ENCODE measurements at regions not wholly inside any gene's neighbourhood (a gene's known extent, or its start where the extent isn't known, plus 50 kb on each side); places are given as distances from the start of the nearest gene placed in this dataset.

DNA sequence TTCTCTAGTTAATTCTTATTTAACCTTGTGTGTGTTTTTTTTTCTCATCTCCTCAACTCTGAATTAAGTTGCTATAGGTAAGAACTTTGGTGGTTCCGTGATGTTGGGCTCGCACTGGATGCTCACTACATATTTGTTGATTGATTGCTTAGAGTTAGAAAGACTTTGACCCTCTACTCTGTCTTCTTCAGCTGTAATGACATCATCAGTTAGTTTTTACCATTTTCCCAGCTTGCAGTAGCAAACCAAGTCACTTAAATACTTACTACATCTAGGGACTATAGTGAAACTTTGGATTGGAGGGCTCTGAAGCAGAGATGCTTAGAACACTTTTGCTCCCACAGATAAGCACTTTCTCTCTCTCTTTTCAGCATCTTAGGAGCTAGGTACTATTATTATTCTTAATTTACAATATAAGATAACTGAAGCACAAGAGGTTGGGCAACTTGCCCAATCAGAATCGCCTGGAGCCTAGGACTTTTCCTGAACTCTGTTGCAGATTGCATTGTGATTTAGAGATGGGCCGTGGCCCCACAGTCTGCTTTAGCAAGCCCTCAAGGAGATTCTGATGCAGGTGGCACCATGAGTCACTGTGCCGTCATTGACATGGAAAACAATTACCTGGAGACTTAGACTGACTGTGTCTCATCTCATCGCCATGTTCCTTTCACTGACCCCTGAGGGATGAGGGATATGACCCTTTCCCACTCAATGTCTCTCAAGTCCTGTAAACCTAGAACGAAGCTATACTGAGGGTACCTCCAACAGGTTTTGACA is 471.9 kb upstream of the PODXL start (continued):
- TF ChIP-seq, protein P1, sequence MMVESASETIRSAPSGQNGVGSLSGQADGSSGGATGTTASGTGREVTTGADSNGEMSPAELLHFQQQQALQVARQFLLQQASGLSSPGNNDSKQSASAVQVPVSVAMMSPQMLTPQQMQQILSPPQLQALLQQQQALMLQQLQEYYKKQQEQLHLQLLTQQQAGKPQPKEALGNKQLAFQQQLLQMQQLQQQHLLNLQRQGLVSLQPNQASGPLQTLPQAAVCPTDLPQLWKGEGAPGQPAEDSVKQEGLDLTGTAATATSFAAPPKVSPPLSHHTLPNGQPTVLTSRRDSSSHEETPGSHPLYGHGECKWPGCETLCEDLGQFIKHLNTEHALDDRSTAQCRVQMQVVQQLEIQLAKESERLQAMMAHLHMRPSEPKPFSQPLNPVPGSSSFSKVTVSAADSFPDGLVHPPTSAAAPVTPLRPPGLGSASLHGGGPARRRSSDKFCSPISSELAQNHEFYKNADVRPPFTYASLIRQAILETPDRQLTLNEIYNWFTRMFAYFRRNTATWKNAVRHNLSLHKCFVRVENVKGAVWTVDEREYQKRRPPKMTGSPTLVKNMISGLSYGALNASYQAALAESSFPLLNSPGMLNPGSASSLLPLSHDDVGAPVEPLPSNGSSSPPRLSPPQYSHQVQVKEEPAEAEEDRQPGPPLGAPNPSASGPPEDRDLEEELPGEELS (CRISPR knock-in tag; IDR thresholded peaks at IDR 0.05), result no peak
- no peak for TF ChIP-seq ZNF263 (CRISPR knock-in tag; IDR thresholded peaks at IDR 0.05; ENCODE audit: low read depth)
- no peak for TF ChIP-seq CBFB (CRISPR knock-in tag; IDR thresholded peaks at IDR 0.05; ENCODE audit: low read depth)
- TF ChIP-seq TEAD4 (CRISPR knock-in tag; IDR thresholded peaks at IDR 0.05), result no peak

DNA sequence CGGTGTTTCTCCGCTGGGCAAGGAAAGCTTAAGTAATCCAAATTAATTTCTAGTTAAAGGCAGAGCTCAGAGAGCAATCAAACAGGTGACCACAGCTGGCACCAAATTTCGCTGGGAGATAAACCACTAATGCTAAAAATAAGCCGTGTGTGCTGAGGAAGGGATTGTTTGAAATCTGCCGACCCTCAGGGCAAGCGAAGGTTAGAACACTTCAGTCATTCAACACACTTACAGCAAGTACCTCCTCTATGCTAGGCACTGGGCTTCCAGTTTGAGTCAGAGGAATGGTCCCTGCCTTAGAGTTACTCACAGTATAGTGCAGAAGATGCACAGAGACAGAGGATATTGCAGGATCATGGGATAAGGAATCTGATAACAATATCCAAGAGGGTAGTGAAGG is 467.9 kb upstream of the PODXL start:
- ChIA-PET CTCF (no interaction called here), POLR2A (no interaction called here)
- no peak overlapping the region for H3K27ac Mint-ChIP-seq
- no peaks in the 10 kb centered on the region for H3K9me3 Mint-ChIP-seq
- H3K27me3 Mint-ChIP-seq (ENCODE audit: low read depth), result no peaks in the 10 kb centered on the region; the same call in 1 of the 2 replicates
- no peaks in the 10 kb centered on the region for H3K4me1 Mint-ChIP-seq
- DNase-seq (ENCODE audit: low spot score) (no peak), ATAC-seq (no peak)
- H3K4me3 Mint-ChIP-seq, result no peak overlapping the region
- H3K36me3 Mint-ChIP-seq, result no peaks in the 10 kb centered on the region
- TF ChIP-seq ZNF512 (CRISPR knock-in tag; IDR thresholded peaks at IDR 0.05; ENCODE audit: borderline replicate concordance), result no peak
- TF ChIP-seq ZNF263 (CRISPR knock-in tag; IDR thresholded peaks at IDR 0.05; ENCODE audit: low read depth), result no peak
- TF ChIP-seq, protein P2, sequence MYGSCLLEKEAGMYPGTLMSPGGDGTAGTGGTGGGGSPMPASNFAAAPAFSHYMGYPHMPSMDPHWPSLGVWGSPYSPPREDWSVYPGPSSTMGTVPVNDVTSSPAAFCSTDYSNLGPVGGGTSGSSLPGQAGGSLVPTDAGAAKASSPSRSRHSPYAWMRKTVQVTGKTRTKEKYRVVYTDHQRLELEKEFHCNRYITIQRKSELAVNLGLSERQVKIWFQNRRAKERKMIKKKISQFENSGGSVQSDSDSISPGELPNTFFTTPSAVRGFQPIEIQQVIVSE (CRISPR knock-in tag; IDR thresholded peaks at IDR 0.05; ENCODE audit: borderline replicate concordance), result no peak
- no peak for TF ChIP-seq ZMAT4 (CRISPR knock-in tag; IDR thresholded peaks at IDR 0.05)
- TF ChIP-seq, protein P3, sequence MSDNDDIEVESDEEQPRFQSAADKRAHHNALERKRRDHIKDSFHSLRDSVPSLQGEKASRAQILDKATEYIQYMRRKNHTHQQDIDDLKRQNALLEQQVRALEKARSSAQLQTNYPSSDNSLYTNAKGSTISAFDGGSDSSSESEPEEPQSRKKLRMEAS (CRISPR knock-in tag; IDR thresholded peaks at IDR 0.05), result no peak
- TF ChIP-seq ZNF532 (CRISPR knock-in tag; IDR thresholded peaks at IDR 0.05; ENCODE audit: borderline replicate concordance), result no peak
- TF ChIP-seq ATF6 (CRISPR knock-in tag; IDR thresholded peaks at IDR 0.05), result no peak
- no peak for TF ChIP-seq ZNF121 (CRISPR knock-in tag; IDR thresholded peaks at IDR 0.05)
- TF ChIP-seq GRHL2 (CRISPR knock-in tag; IDR thresholded peaks at IDR 0.05; ENCODE audit: insufficient replicate concordance, severe bottlenecking), result no peak
- TF ChIP-seq, protein P4, sequence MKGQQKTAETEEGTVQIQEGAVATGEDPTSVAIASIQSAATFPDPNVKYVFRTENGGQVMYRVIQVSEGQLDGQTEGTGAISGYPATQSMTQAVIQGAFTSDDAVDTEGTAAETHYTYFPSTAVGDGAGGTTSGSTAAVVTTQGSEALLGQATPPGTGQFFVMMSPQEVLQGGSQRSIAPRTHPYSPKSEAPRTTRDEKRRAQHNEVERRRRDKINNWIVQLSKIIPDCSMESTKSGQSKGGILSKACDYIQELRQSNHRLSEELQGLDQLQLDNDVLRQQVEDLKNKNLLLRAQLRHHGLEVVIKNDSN (CRISPR knock-in tag; IDR thresholded peaks at IDR 0.05), result no peak
- TF ChIP-seq MXD4 (CRISPR knock-in tag; IDR thresholded peaks at IDR 0.05; ENCODE audit: borderline replicate concordance), result no peak
- TF ChIP-seq, protein P5, sequence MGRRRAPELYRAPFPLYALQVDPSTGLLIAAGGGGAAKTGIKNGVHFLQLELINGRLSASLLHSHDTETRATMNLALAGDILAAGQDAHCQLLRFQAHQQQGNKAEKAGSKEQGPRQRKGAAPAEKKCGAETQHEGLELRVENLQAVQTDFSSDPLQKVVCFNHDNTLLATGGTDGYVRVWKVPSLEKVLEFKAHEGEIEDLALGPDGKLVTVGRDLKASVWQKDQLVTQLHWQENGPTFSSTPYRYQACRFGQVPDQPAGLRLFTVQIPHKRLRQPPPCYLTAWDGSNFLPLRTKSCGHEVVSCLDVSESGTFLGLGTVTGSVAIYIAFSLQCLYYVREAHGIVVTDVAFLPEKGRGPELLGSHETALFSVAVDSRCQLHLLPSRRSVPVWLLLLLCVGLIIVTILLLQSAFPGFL (CRISPR knock-in tag; IDR thresholded peaks at IDR 0.05; ENCODE audit: borderline replicate concordance), result no peak
- TF ChIP-seq IRF2 (CRISPR knock-in tag; IDR thresholded peaks at IDR 0.05; ENCODE audit: borderline replicate concordance, low read depth), result no peak
- TF ChIP-seq USF2 (CRISPR knock-in tag; IDR thresholded peaks at IDR 0.05), result no peak
